VCaP (cell line): ENCODE measurements at regions not wholly inside any gene's neighbourhood (a gene's known extent, or its start where the extent isn't known, plus 50 kb on each side); places are given as distances from the start of the nearest gene placed in this dataset.

Source experiments
- H3K27ac ChIP-seq: fragments of 450-650 bp; 2 replicates; pipeline ENCODE4 v1.5.1; 2017
- CTCF ChIP-seq: fragments of 450-650 bp; conservative IDR thresholded peaks from 2 replicates; pipeline ENCODE4 v1.5.1; 2017; ENCODE audit warnings: mild to moderate bottlenecking, moderate library complexity

DNA sequence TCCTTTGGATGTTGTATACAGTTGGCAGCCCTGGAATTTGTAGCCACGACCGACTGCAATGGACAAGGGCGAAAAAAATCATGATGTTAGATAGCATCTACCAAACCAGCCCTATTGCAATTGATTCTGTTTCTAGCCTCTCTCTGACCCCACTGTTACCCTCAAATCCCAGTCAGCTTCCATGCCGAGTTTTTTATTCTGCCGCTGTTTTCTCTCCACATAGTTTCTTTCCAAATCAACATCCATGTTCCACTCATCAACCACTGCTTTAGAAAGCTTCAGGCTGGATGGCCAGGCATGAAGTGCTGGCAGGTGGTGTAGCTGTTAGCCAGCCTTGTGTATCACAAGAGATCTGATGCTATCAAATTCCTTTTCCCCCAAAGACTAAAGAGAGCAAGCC lies 272.8 kb downstream of the FIGN start:
- no peak for TF ChIP-seq CTCF
- no peak overlapping the region for H3K27ac ChIP-seq

- no peak for TF ChIP-seq CTCF
- no peak overlapping the region for H3K27ac ChIP-seq
Measured at GRCh38 chr2:163459986-163460385, 275.8 kb downstream of the FIGN start.

- H3K27ac ChIP-seq: no peak overlapping the region
- TF ChIP-seq CTCF: no peak
Measured at GRCh38 chr2:163456953-163457743, 278.7 kb downstream of the FIGN start.

GRCh38 chr2:163455815-163456214 lies 280.0 kb downstream of the FIGN start:
- H3K27ac ChIP-seq: no peak overlapping the region
- TF ChIP-seq CTCF: no peak

GRCh38 chr2:163453920-163454319 lies 281.9 kb downstream of the FIGN start:
- no peak for TF ChIP-seq CTCF
- no peak overlapping the region for H3K27ac ChIP-seq

- no peak for TF ChIP-seq CTCF
- H3K27ac ChIP-seq: no peak overlapping the region
Measured at GRCh38 chr2:163441603-163442002, 294.2 kb downstream of the FIGN start.

DNA sequence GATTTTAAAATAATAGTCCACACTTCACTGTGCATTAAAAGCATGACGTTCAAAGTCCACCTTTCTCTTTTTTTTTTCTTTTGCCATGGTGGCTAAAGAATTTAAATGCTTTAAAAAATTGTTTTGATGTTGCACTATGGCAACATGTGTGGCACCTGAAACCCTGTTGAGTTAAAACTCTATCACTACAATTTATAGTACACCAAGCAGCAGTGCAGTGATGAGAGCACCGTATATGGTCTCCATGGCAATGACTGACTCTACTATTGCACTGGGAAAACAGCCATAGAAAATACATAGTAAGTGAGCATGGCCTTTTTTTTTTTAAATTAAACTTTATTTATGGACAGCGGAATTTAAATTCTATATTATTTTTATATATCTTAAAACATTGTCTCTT lies 298.8 kb downstream of the FIGN start:
- TF ChIP-seq CTCF: no peak

More for the DNA sequence above, 298.8 kb downstream of the FIGN start:
- no peak overlapping the region for H3K27ac ChIP-seq
